Prostate gland (tissue), 2 donors: ENCODE measurements at regions not wholly inside any gene's neighbourhood (a gene's known extent, or its start where the extent isn't known, plus 50 kb on each side); places are given as distances from the start of the nearest gene placed in this dataset.

Experiments used
- CTCF ChIP-seq, 4 experiments: fragments of 200-600 bp in 2 of 4; fragments of 450-650 bp in 2 of 4; sonication (generic) in 2 of 4; IDR thresholded peaks; 1 replicate in 3 of 4; 2 replicates in 1 of 4; pipeline ENCODE4 v1.5.1; 2016 to 2019; ENCODE audit warnings: antibody characterized with exemption in 4 of 4, mild to moderate bottlenecking in 2 of 4, moderate library complexity in 2 of 4
- POLR2A ChIP-seq: fragments of 450-650 bp; IDR thresholded peaks from one replicate; pipeline ENCODE4 v1.6.1; 2016; ENCODE audit warnings: antibody characterized with exemption, mild to moderate bottlenecking
- POLR2AphosphoS5 ChIP-seq: sonication (generic); formaldehyde crosslinking; IDR thresholded peaks from one replicate; pipeline ENCODE4 v1.6.1; 2017; ENCODE audit warnings: antibody characterized with exemption

- no peak for TF ChIP-seq CTCF (IDR thresholded peaks at IDR 0.05)
- no peak for TF ChIP-seq POLR2A
- TF ChIP-seq POLR2AphosphoS5 = no peak
Observed at GRCh38 chr1:192104128-192104527, 54.1 kb upstream of the RGS18 start.
